ENCODE measurements at regions not wholly inside any gene's neighbourhood (a gene's known extent, or its start where the extent isn't known, plus 50 kb on each side); places are given as distances from the start of the nearest gene placed in this dataset.
"Not testable (repeated sequence)": the region's sequence is repeated elsewhere in the genome, so short reads cannot be mapped to it uniquely, and the experiment has no call there.

GRCh38 chr11:11220786-11221185 is 132.3 kb downstream of the CSNK2A3 start:
- no peak for DNase-seq

- no peak for DNase-seq
These were observed 134.4 kb downstream of the CSNK2A3 start for GRCh38 chr11:11218629-11218986.

GRCh38 chr11:11217929-11218628 is 135.0 kb downstream of the CSNK2A3 start:
- DNase-seq = no peak

GRCh38 chr11:11217289-11217928 is 135.6 kb downstream of the CSNK2A3 start:
- DNase-seq = no peak

- no peak for DNase-seq
These were observed 137.1 kb downstream of the CSNK2A3 start for GRCh38 chr11:11215944-11216343.

- no peak for DNase-seq
These were observed 137.8 kb downstream of the CSNK2A3 start for GRCh38 chr11:11215058-11215815.

GRCh38 chr11:11213117-11213516 is 139.9 kb downstream of the CSNK2A3 start:
- DNase-seq = no peak

GRCh38 chr11:11211888-11212287 is 141.2 kb downstream of the CSNK2A3 start:
- DNase-seq = no peak

- DNase-seq = no peak
These were observed 141.9 kb downstream of the CSNK2A3 start for GRCh38 chr11:11211186-11211585.

- no peak for DNase-seq
These were observed 142.6 kb downstream of the CSNK2A3 start for GRCh38 chr11:11210446-11210845.

- no peak for DNase-seq
These were observed 143.1 kb downstream of the CSNK2A3 start for GRCh38 chr11:11209967-11210366.

GRCh38 chr11:11208994-11209393 is 144.1 kb downstream of the CSNK2A3 start:
- no peak for DNase-seq

GRCh38 chr11:11207428-11207827 is 145.6 kb downstream of the CSNK2A3 start:
- DNase-seq = no peak

GRCh38 chr11:11206484-11206883 is 146.6 kb downstream of the CSNK2A3 start:
- no peak for DNase-seq

GRCh38 chr11:11202885-11203284 is 150.2 kb downstream of the CSNK2A3 start:
- DNase-seq = no peak

- DNase-seq = not testable (repeated sequence)
These were observed 151.7 kb downstream of the CSNK2A3 start for GRCh38 chr11:11201302-11201701.

- DNase-seq = no peak
These were observed 160.5 kb downstream of the CSNK2A3 start for GRCh38 chr11:11192541-11192940.

- DNase-seq = no peak
These were observed 163.5 kb downstream of the CSNK2A3 start for GRCh38 chr11:11189506-11189905.

GRCh38 chr11:11186249-11186648 is 166.8 kb downstream of the CSNK2A3 start:
- no peak for DNase-seq

- no peak for DNase-seq
These were observed 170.8 kb downstream of the CSNK2A3 start for GRCh38 chr11:11182261-11182660.

- DNase-seq = peak; percentile 80
These were observed 174.1 kb downstream of the CSNK2A3 start for GRCh38 chr11:11178671-11179638.

- DNase-seq = no peak
These were observed 175.8 kb downstream of the CSNK2A3 start for GRCh38 chr11:11177156-11177808.
